Gastroesophageal sphincter (tissue), 3 donors: ENCODE measurements at regions not wholly inside any gene's neighbourhood (a gene's known extent, or its start where the extent isn't known, plus 50 kb on each side); places are given as distances from the start of the nearest gene placed in this dataset.

Source experiments
- POLR2AphosphoS5 ChIP-seq: sonication (generic); formaldehyde crosslinking; IDR thresholded peaks from one replicate; pipeline ENCODE4 v1.6.1; 2017; ENCODE audit warnings: antibody characterized with exemption
- TF ChIP-seq, protein P1 (sequence below), 4 experiments: fragments of 200-600 bp in 2 of 4; fragments of 450-650 bp in 2 of 4; sonication (generic) in 1 of 4; IDR thresholded peaks; one replicate each; pipeline ENCODE4 v1.5.1; 2017 to 2019; ENCODE audit warnings: antibody characterized with exemption in 4 of 4, mild to moderate bottlenecking in 2 of 4, moderate library complexity in 2 of 4

DNA sequence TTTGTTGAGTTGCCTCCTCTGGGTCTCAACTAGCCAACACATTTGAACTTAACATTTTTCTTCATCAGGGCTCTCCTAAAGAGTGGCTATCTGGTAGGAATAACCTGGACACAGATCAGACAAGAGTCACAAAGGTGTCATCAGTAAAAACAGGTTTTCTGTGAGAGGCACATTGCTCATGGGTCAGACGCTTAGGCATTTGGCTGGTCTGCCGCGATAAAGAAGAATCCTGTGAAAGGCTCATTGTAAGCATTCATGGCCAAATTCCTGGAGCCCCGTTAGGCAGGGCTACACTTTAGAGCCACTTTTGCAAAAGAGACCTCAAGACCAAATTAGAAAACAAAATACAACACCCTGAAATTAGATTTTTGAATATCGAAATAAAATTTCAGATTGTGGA is 64.2 kb upstream of the PDE4B start:
- no peak for TF ChIP-seq POLR2AphosphoS5
- TF ChIP-seq, protein P1, sequence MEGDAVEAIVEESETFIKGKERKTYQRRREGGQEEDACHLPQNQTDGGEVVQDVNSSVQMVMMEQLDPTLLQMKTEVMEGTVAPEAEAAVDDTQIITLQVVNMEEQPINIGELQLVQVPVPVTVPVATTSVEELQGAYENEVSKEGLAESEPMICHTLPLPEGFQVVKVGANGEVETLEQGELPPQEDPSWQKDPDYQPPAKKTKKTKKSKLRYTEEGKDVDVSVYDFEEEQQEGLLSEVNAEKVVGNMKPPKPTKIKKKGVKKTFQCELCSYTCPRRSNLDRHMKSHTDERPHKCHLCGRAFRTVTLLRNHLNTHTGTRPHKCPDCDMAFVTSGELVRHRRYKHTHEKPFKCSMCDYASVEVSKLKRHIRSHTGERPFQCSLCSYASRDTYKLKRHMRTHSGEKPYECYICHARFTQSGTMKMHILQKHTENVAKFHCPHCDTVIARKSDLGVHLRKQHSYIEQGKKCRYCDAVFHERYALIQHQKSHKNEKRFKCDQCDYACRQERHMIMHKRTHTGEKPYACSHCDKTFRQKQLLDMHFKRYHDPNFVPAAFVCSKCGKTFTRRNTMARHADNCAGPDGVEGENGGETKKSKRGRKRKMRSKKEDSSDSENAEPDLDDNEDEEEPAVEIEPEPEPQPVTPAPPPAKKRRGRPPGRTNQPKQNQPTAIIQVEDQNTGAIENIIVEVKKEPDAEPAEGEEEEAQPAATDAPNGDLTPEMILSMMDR (IDR thresholded peaks at IDR 0.05): no peak
